Activated CD4-positive, CD25-positive, alpha-beta regulatory T cell (primary cell): ENCODE measurements at regions not wholly inside any gene's neighbourhood (a gene's known extent, or its start where the extent isn't known, plus 50 kb on each side); places are given as distances from the start of the nearest gene placed in this dataset.
"Not testable (repeated sequence)": the region's sequence is repeated elsewhere in the genome, so short reads cannot be mapped to it uniquely, and the experiment has no call there.

Experiments
- DNase-seq, 4 experiments: peaks; one replicate each; lab custom pipeline; 2025; lab: John Stamatoyannopoulos, UW

DNA sequence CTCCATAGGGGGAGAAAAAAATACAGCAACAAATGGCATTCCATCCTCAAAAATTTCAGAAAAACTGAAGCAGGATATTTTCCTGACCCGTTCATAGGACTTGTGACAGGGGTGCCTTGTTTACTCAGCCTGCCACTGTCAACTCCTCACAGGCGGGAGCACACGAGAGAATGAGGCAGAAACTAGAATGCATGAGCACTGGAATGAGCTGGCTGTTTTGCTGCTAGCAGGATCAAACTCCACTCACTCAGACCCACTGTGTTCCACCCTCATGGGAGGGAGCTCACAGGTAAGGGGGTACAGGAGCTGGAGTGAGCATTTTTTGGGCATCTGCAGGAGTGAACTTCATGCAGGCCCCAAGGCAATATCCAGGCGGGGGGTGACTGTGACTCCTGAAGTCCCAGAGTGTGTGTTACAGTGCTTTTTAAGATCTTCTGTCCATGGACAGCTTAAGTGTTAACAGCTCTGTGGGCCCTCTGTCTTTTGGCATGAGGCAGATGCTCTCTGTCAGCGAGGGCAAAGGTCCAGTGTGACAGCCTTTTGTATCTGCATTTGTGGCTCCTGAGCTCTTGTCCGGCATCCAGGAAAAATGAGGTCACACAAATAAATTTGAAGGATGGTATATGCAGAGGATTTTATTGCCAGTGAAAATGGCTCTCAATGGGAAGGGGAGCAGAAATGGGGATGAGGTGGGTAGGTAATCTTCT lies 905.7 kb upstream of the TENM4 start:
- no peak for DNase-seq

DNA sequence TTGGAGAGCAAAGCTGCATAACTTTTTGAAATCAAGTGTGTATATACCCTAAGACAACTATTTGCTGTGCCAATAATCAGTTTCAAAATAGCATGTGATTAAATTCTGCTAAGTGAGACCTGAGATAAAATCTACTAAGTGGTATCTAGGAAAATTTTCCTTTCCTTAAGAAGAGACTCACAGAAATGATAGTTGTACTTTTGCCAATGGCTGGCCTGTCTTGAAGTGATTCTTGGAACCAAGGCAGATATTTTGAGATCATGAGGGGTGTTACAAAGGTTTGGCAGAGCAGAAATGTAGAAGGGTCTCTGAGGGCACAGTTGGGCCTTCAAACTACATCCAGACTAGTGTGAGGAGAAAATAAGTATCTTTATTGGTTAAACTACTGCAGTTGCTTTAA lies 902.6 kb upstream of the TENM4 start:
- DNase-seq: no peak

DNA sequence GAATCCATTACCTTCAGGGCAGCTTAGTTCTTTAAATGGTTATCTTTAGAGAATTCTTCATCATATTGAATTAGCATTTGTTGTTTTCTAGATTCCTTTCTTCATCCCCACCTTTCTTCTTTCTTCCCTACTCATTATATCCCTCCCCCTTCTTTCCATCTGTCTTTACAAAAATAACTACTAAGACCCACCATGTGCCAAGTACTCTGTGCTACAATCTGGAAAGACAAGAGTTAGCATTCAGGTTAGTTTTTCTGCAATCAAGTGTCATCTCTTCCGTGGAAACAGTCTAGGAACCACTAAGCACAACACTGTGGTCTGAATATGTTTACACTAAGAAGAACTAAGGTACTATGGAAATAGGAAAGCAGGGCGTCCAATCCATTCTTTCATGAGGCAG lies 897.4 kb upstream of the TENM4 start:
- no peak for DNase-seq

GRCh38 chr11:80331694-80332093 lies 890.9 kb upstream of the TENM4 start:
- no peak for DNase-seq

GRCh38 chr11:80330264-80330663 lies 889.4 kb upstream of the TENM4 start:
- no peak for DNase-seq

DNA sequence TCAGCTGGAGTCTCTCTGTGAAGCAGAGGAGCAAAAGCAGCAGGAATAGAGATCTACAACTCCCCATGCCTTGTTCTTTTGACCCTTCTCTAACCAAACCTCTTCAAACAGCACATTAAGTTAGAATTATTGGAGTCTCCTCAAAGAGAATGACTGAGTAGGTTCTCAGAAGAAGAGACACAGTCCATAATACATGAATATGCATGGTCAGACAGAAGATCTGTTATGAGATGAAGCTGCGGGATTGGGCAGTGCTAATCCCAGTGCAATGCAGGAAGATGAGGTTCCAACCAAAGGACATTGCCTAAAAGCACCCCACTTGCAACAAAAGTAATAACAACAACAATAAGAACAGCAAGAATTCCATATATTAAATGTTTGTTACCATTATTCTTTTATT lies 887.9 kb upstream of the TENM4 start:
- no peak for DNase-seq

GRCh38 chr11:80327956-80328614 lies 887.3 kb upstream of the TENM4 start:
- no peak for DNase-seq

DNA sequence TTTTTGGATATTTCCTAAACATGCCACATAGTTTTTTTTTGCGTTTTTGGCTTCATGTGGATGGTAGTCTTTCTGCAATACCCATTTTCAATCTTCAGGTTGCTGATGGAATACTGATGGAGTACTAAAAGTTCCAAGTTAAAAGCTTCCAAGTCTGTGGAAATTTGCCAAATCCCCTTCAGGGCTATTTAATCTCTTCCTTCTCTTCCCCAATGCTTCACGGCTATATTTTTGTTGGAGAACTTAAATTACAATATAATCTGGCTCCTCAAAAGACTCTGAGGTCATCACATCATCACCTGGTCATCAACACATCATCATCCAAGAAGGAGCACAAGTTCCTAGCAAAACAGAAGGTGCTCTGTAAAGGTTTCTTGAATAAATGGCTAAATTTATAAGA lies 881.0 kb upstream of the TENM4 start:
- no peak for DNase-seq

- no peak for DNase-seq
These were observed 879.9 kb upstream of the TENM4 start for GRCh38 chr11:80320765-80321164.

- DNase-seq: no peak
These were observed 879.4 kb upstream of the TENM4 start for GRCh38 chr11:80320226-80320625.

GRCh38 chr11:80317612-80318011 lies 876.8 kb upstream of the TENM4 start:
- DNase-seq: no peak

- DNase-seq: no peak
These were observed 874.4 kb upstream of the TENM4 start for GRCh38 chr11:80315200-80315599.

- no peak for DNase-seq
These were observed 868.5 kb upstream of the TENM4 start for GRCh38 chr11:80309301-80309700.

DNA sequence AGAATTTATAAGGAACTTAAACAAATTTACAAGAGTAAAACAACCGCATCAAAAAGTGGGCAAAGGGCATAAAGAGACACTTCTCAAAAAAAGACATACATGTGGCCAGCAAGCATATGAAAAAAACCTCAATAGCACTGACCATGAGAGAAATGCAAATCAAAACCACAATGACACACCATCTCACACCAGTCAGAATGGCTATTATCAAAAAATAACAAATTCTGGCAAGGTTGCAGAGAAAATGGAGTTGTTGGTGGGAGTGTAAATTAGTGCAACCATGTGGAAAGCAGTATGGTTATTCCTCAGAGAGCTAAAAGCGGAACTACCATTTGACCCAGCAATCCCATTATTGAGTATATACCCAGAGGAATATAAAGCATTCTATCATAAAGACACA lies 866.8 kb upstream of the TENM4 start:
- no peak for DNase-seq

DNA sequence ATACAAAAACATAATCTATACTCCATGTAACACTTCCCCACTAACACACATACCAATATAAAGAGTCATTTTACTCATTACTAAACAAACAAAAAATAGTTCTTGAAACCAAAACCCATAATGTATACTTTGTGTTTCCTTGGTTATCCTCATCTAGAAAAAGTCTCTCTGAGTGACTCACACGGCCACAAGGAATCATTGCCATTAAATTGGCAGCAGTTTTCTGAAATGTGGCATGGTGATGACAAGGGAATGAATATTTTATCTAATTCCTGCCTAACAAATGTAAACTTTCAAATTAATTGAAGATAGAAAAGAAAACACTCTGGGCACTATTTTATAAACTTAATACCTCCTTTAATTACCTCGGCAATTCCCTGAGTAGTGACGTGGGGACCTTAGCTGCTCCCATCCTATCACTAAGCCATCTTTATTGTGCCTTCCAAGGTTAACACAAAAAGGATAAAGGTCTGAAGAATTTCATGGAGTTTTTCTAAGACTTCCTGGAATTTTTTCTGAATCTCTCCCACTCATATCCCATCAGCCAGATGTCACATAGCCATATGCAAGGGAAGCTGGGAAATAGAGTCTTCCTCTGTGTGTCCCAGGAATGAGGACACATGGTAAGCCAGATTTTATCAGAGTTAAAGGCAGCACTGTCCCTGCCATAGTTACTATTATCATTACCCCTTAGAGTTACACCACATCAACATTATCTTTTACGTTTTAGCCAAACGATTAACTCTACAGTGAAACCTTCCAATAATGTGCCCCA lies 857.2 kb upstream of the TENM4 start:
- no peak for DNase-seq

DNA sequence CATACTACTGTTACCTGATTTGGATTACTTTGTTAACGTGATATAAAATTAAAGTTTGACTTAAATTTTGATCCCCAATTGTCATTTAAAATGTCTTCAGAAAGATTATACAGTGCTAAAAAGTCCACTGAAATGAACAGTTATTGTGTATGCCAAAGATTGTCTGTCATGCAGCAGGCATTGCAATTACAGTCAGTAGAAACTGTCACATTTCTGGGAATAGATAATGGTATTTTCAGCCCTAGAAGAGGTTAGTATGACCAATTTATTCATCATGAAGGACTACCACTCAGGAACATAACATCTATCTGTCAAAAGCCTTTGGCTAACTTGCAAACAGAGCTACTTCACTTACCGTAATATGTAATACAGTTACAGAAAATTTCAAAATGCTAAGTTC lies 852.5 kb upstream of the TENM4 start:
- DNase-seq: no peak

DNA sequence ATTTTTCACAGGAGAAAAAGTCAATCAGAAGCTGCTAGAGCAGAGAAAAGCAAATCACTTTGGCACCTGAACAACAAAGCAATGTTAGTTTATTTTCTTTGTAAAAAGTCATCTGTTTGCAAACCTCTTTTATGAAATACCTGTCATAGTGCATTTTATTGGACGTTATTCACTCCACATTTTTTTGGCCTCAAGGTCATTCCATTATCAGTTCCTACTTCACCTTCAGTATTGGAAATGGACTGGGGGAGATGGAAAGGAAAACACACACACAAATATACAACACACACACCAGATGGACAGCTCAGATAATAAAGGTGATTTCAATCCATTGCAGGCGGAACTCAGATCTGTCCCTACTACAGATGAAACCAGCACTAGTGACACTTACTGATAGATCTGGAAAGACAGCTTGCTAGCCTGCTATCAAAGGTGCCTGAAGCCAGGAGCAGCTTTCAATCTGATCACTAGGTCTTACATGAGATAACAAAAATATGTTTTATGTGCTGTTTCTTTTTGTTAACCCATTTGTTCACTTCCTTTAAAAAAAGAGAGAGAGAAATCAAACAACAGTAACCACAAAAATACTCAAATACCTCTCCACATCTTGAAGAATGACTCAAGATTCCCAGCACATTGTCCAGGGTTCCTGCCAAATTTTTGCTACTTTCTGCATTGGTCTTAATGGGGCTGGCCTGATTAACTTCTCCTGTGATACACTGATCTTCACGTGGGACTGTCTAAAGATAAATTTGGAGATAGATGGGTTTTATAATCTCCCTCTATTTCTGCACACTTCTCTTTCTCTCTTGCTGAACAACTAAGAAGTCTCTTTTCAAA lies 844.3 kb upstream of the TENM4 start:
- DNase-seq: no peak

- DNase-seq: no peak
These were observed 841.8 kb upstream of the TENM4 start for GRCh38 chr11:80282643-80283042.

GRCh38 chr11:80281194-80281593 lies 840.4 kb upstream of the TENM4 start:
- no peak for DNase-seq

GRCh38 chr11:80280737-80281136 lies 839.9 kb upstream of the TENM4 start:
- DNase-seq: no peak

- no peak for DNase-seq
These were observed 820.9 kb upstream of the TENM4 start for GRCh38 chr11:80261776-80262175.

DNA sequence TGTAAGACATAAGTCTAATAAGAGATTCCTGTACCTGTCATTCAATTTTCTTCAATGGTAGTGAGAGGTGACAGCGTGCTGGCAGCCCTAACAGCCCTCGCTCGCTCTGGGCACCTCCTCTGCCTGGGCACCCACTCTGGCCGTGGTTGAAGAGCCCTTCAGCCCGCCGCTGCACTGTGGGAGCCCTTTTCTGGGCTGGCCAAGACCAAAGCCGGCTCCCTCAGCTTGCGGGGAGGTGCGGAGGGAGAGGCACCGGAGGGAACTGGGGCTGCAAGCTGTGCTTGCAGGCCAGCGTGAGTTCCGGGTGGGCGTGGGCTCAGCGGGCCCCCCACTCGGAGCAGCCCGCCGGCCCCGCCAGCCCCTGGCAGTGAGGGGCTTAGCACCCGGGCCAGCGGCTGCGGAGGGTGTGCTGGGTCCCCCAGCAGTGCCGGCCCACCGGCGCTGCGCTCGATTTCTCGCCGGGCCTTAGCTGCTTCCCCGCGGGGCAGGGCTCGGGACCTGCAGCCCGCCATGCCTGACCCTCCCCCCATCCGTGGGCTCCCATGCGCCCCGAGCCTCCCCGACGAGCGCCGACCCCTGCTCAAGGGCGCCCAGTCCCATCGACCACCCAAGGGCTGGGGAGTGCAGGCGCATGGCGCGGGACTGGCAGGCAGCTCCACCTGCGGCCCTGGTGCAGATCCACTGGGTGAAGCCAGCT lies 816.6 kb upstream of the TENM4 start:
- not testable (repeated sequence) for DNase-seq
